Nephron (organoid): ENCODE measurements at regions not wholly inside any gene's neighbourhood (a gene's known extent, or its start where the extent isn't known, plus 50 kb on each side); places are given as distances from the start of the nearest gene placed in this dataset.
A peak's percentile ranks its signal among the peaks of the same experiment; 100 is the strongest.
"Not testable (repeated sequence)": the region's sequence is repeated elsewhere in the genome, so short reads cannot be mapped to it uniquely, and the experiment has no call there.

Experiments used
- H3K27ac Mint-ChIP-seq, 3 experiments: 2 replicates each; pipeline ENCODE4 v1.8.0; 2020; ENCODE audit warnings: mixed read lengths in 3 of 3, mild to moderate bottlenecking in 2 of 3, moderate library complexity in 1 of 3
- H3K27me3 Mint-ChIP-seq: 2 replicates; pipeline ENCODE4 v1.8.0; 2021; ENCODE audit warnings: low read depth, mild to moderate bottlenecking, moderate library complexity, mixed read lengths
- H3K36me3 Mint-ChIP-seq: 2 replicates; pipeline ENCODE4 v1.8.0; 2020; ENCODE audit warnings: low read depth, mixed read lengths
- H3K4me1 Mint-ChIP-seq: 2 replicates; pipeline ENCODE4 v1.8.0; 2020; ENCODE audit warnings: mixed read lengths
- H3K4me3 Mint-ChIP-seq, 3 experiments: 2 replicates each; pipeline ENCODE4 v1.8.0; 2020; ENCODE audit warnings: mild to moderate bottlenecking in 3 of 3, mixed read lengths in 3 of 3, moderate library complexity in 2 of 3
- H3K9me3 Mint-ChIP-seq: 2 replicates; pipeline ENCODE4 v1.8.0; 2020; ENCODE audit warnings: mixed read lengths
- CTCF ChIP-seq, 3 experiments: fragments of 200-600 bp; sonication (generic); IDR thresholded peaks; one replicate each; pipeline ENCODE4 v1.5.0; 2021; ENCODE audit warnings: antibody characterized with exemption in 3 of 3; ENCODE audit not compliant: unreplicated experiment in 3 of 3

GRCh38 chr9:115413304-115413703, 295.3 kb upstream of the TNC start:
- Mint-ChIP-seq H3K27ac (no peak overlapping the region), H3K4me3 (no peak overlapping the region), H3K4me1 (peaks cover 5% of the 10 kb centered on the region), H3K9me3 (peaks cover 22% of the 10 kb centered on the region), H3K27me3 (peaks cover 8% of the 10 kb centered on the region), H3K36me3 (peaks cover 7% of the 10 kb centered on the region)
- TF ChIP-seq CTCF (IDR thresholded peaks at IDR 0.05; ENCODE audit: unreplicated experiment in 3 of 3): no peak

GRCh38 chr9:115413766-115414382, 295.9 kb upstream of the TNC start:
- TF ChIP-seq CTCF (IDR thresholded peaks at IDR 0.05; ENCODE audit: unreplicated experiment in 3 of 3): no peak
- H3K9me3 Mint-ChIP-seq: peaks cover 17% of the 10 kb centered on the region
- no peak overlapping the region for H3K27ac Mint-ChIP-seq
- no peak overlapping the region for H3K4me3 Mint-ChIP-seq
- H3K4me1 Mint-ChIP-seq: peaks cover 5% of the 10 kb centered on the region
- H3K36me3 Mint-ChIP-seq: peaks cover under 1% of the 10 kb centered on the region
- H3K27me3 Mint-ChIP-seq: peaks cover 5% of the 10 kb centered on the region

DNA sequence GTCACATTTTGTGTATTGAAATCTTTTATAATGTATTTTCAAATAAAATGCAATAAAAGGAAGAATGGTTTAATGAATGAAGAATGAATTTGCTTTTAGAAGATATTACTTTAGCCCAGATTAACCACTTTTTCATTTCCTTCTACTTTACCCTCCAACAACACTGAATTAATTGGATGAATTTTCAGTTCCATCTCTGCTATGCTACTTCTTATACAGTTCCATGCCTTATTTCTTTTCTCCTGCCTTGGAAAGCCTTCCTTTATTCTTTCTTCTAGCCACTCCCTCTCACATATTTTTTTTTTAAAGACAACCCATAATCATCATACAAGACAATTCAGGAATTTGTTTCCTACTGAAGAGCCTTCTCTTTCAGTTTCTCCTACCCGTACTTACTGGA, 296.6 kb upstream of the TNC start:
- no peak overlapping the region for H3K4me3 Mint-ChIP-seq
- H3K27me3 Mint-ChIP-seq: peaks cover 4% of the 10 kb centered on the region
- H3K9me3 Mint-ChIP-seq: peaks cover 14% of the 10 kb centered on the region
- H3K4me1 Mint-ChIP-seq: peaks cover 5% of the 10 kb centered on the region
- TF ChIP-seq CTCF (IDR thresholded peaks at IDR 0.05; ENCODE audit: unreplicated experiment in 3 of 3): no peak
- no peaks in the 10 kb centered on the region for H3K36me3 Mint-ChIP-seq
- H3K27ac Mint-ChIP-seq: no peak overlapping the region

DNA sequence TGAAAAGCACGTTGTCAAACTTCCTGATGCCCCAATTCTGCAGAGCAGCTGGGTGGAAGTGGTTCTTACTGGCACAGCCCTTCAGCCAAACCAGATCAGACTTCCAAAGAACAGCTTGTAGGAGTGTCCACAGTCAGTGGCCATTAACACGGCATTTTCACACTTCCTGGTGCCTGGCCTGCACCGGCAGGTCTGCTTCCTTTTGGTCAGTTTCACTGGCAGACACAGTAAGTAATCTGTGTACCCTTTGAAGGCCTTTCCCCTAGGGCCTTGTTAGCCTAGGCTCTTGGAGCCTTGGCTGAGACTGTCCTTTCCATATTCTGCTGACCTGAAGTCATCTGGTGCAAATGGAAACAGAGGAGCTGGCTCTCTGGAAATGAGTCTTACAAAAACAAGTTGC, 297.5 kb upstream of the TNC start:
- no peak overlapping the region for H3K4me3 Mint-ChIP-seq
- H3K9me3 Mint-ChIP-seq: peaks cover 12% of the 10 kb centered on the region
- peaks cover 5% of the 10 kb centered on the region for H3K4me1 Mint-ChIP-seq
- TF ChIP-seq CTCF (IDR thresholded peaks at IDR 0.05; ENCODE audit: unreplicated experiment in 3 of 3): no peak
- H3K27me3 Mint-ChIP-seq: peaks cover 5% of the 10 kb centered on the region
- H3K27ac Mint-ChIP-seq: no peak overlapping the region
- H3K36me3 Mint-ChIP-seq: peaks cover under 1% of the 10 kb centered on the region

- H3K4me1 Mint-ChIP-seq: peaks cover 5% of the 10 kb centered on the region
- H3K27ac Mint-ChIP-seq: peak overlapping the region in 1 of 3 experiments; percentile 18
- peaks cover 19% of the 10 kb centered on the region for H3K9me3 Mint-ChIP-seq
- no peak for TF ChIP-seq CTCF (IDR thresholded peaks at IDR 0.05; ENCODE audit: unreplicated experiment in 3 of 3)
- peaks cover 5% of the 10 kb centered on the region for H3K36me3 Mint-ChIP-seq
- H3K27me3 Mint-ChIP-seq: peaks cover 8% of the 10 kb centered on the region
- H3K4me3 Mint-ChIP-seq: no peak overlapping the region
These were observed 298.3 kb upstream of the TNC start for GRCh38 chr9:115416299-115416698.

- H3K9me3 Mint-ChIP-seq: peaks cover 24% of the 10 kb centered on the region
- not testable (repeated sequence) for H3K27ac Mint-ChIP-seq, H3K36me3 Mint-ChIP-seq, H3K27me3 Mint-ChIP-seq, H3K4me1 Mint-ChIP-seq, H3K4me3 Mint-ChIP-seq
These were observed 300.2 kb upstream of the TNC start for GRCh38 chr9:115418181-115418580.
